GM18505 (cell line): ENCODE measurements at regions not wholly inside any gene's neighbourhood (a gene's known extent, or its start where the extent isn't known, plus 50 kb on each side); places are given as distances from the start of the nearest gene placed in this dataset.

Experiments used
- ATAC-seq: cut with Tn5 transposase; IDR thresholded peaks from one replicate; pipeline ENCODE4 v1.9.1; 2021; ENCODE audit not compliant: unreplicated experiment
- POLR2A ChIP-seq: IDR thresholded peaks from 4 replicates; pipeline ENCODE4 v1.6.1; 2011; ENCODE audit warnings: borderline replicate concordance; ENCODE audit not compliant: insufficient read depth, insufficient read length; ENCODE audit errors: extremely low read depth

GRCh38 chr13:47004027-47004426, 107.2 kb upstream of the HTR2A start:
- no peak for TF ChIP-seq POLR2A
- no peak for ATAC-seq

- TF ChIP-seq POLR2A, result no peak
- no peak for ATAC-seq
Observed at GRCh38 chr13:47000165-47000564, 103.3 kb upstream of the HTR2A start.

- peak; percentile 55 for ATAC-seq
- TF ChIP-seq POLR2A, result no peak
Observed at GRCh38 chr13:46996316-46997030, 99.6 kb upstream of the HTR2A start.

- peak; percentile 92 for ATAC-seq
- TF ChIP-seq POLR2A, result no peak
Observed at GRCh38 chr13:46995874-46996273, 99.0 kb upstream of the HTR2A start.

GRCh38 chr13:46994492-46994891, 97.6 kb upstream of the HTR2A start:
- ATAC-seq, result no peak
- TF ChIP-seq POLR2A, result no peak

GRCh38 chr13:46992383-46992952, 95.6 kb upstream of the HTR2A start:
- no peak for ATAC-seq
- no peak for TF ChIP-seq POLR2A

GRCh38 chr13:46983881-46984280, 87.0 kb upstream of the HTR2A start:
- peak; percentile 65 for ATAC-seq
- TF ChIP-seq POLR2A, result no peak

- ATAC-seq, result peak; percentile 90
- TF ChIP-seq POLR2A, result peak; percentile 6
Observed at GRCh38 chr13:46982856-46983582, 86.2 kb upstream of the HTR2A start.

GRCh38 chr13:46975173-46975572, 78.3 kb upstream of the HTR2A start:
- no peak for ATAC-seq
- no peak for TF ChIP-seq POLR2A

GRCh38 chr13:46968450-46968849, 71.6 kb upstream of the HTR2A start:
- TF ChIP-seq POLR2A, result no peak
- no peak for ATAC-seq

GRCh38 chr13:46964789-46965527, 68.1 kb upstream of the HTR2A start:
- no peak for TF ChIP-seq POLR2A
- no peak for ATAC-seq

GRCh38 chr13:46963904-46964303, 67.1 kb upstream of the HTR2A start:
- no peak for ATAC-seq
- no peak for TF ChIP-seq POLR2A

- no peak for ATAC-seq
- no peak for TF ChIP-seq POLR2A
Observed at GRCh38 chr13:46962281-46962941, 65.6 kb upstream of the HTR2A start.
